G401 (cell line): ENCODE measurements at regions not wholly inside any gene's neighbourhood (a gene's known extent, or its start where the extent isn't known, plus 50 kb on each side); places are given as distances from the start of the nearest gene placed in this dataset.
"Not testable (repeated sequence)": the region's sequence is repeated elsewhere in the genome, so short reads cannot be mapped to it uniquely, and the experiment has no call there.

ENCODE experiments used
- DNase-seq: peaks from one replicate; pipeline ENCODE4 v3.0.0-alpha.2; 2015; ENCODE audit warnings: low spot score
- in situ Hi-C: cut with HindIII; loops from 2 replicates; pipeline ENCODE4 v1.10.0; 2016; ENCODE audit warnings: low sequenced_read_pairs, mixed read lengths

DNA sequence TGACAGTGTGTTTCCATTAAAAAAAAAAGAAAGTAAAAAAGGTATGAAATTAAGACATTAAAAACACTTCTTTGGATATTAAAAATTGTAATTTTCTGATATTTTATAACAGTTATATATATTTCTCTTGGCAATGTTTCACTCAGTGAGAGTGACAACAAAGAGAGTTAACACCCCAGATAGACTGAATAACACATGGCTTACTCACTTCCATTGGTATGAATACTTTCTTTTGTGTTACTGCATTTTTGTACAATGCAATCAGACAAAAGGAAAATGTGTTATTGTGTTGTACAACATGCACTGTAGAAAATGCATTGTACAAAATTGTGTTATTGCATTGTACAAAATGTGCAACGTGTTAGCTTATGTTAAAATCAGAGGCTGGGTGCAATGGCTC lies 676.6 kb upstream of the AMELY start:
- in situ Hi-C loops, DNase-seq: not testable (repeated sequence)

- in situ Hi-C loops: no loop called here
- no peak for DNase-seq
These were observed 651.0 kb upstream of the AMELY start for GRCh38 chrY:7562541-7562940.

DNA sequence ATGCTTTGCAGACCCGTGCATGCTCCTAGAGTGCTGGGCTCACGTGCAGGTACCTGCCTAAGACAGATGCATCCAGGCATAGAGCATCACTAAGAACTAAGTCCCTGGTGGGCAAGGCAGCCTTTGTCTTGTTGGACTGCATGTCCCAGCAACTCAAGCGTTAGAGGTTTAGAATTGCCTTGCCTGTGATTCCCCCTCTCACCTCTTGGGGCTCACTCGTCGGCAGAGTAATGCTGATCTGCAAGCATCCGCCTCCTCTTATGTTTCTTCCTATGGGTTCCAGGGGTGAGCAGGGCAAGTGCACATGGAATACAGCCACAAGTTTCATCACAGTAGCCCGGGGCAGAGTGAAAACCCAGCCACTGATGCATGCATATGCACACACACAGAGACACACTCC lies 646.1 kb upstream of the AMELY start:
- DNase-seq: no peak
- in situ Hi-C loops: no loop called here

GRCh38 chrY:7555006-7555405 lies 643.5 kb upstream of the AMELY start:
- in situ Hi-C loops: no loop called here
- DNase-seq: no peak

DNA sequence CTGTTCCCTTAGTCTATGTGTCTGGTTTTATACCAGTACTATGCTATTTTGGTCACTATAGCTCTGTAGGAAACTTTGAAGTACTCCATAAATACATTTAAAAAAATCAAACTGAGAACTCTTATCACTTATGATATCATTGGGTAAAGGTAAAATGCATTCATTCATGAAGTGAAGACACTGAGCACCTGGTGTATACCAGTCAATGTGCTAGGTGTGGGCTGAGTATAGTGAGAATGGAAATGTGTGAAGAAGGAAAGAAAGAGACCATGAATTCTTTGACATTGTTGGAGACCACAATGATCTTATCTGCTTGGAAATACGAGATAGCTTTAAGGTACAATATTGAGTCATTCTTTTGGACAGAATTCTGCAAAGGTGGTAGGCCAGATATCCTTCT lies 633.5 kb upstream of the AMELY start:
- in situ Hi-C loops: no loop called here
- DNase-seq: no peak

DNA sequence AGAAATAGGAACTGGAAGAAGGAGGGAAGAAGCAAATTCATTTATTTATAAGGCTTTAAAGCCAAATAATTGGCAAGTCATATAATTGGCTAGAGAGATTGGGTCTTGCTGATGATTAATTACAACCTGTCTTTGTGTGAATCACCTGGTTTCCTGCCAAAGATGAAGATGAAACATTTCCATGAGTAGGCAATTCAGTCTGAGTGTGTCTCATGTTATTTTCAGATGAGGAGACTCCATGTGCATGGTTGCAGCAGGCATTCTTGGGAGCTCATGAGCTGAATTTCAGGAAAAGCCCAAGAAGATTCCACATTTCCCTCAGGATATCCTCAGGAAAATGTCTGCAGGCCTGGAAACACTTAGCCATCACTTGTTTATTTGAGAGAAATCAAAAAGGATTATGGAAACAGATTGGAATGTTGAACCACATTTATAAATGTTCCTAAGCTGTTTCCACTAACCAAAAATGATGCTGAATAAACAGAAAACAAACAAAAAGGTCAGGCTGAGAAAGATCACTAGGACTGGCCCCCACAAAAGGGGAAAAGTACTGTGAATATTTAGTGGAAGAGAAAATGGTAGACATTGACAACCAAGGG lies 632.7 kb upstream of the AMELY start:
- in situ Hi-C loops: no loop called here
- DNase-seq: peak; percentile 70

- in situ Hi-C loops: no loop called here
These were observed 632.0 kb upstream of the AMELY start for GRCh38 chrY:7543506-7543905.

GRCh38 chrY:7542256-7542858 lies 630.8 kb upstream of the AMELY start:
- no peak for DNase-seq
- in situ Hi-C loops: no loop called here

More at GRCh38 chrY:7543506-7543905, 632.0 kb upstream of the AMELY start:
- no peak for DNase-seq

GRCh38 chrY:7529396-7529795 lies 617.8 kb upstream of the AMELY start:
- in situ Hi-C loops: no loop called here
- DNase-seq: no peak

- DNase-seq, in situ Hi-C loops: not testable (repeated sequence)
These were observed 616.0 kb upstream of the AMELY start for GRCh38 chrY:7527568-7527967.

DNA sequence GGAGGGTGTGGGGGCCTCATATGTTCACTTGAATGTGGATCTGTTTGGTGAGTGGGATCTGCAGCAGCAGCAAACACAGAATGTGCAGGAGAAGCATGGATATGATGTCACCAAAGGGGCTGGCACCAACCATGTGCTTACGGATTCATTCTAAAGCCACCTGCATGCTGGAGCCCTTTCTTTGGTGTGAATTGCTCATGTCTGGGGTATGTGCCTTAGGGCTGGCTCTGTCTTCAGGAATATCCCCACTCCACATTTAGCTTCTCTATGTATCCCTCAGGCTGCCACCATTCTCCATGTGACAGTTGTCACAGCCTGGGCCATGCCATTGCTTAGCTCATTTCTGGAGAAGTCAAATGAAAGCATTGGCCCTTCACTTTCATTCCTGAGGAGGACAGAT lies 606.8 kb upstream of the AMELY start:
- in situ Hi-C loops: no loop called here
- no peak for DNase-seq

DNA sequence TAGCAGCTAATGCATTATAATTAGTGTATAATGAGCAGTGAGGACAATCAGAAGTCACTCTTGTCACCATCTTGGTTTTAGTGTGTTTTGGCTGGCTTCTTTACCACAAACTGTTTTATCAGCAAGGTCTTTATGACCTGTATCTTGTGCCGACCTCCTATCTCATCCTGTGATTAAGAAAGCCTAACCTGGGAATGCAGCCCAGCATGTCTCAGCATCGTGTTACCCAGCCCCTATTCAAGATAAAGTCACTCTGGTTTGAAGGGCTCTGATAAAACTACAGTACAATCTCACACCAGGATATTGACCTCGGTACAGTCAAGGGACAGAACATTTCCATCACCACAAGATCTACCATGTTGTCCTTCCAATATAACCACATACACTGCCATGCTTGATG lies 604.7 kb upstream of the AMELY start:
- DNase-seq: no peak
- in situ Hi-C loops: no loop called here

DNA sequence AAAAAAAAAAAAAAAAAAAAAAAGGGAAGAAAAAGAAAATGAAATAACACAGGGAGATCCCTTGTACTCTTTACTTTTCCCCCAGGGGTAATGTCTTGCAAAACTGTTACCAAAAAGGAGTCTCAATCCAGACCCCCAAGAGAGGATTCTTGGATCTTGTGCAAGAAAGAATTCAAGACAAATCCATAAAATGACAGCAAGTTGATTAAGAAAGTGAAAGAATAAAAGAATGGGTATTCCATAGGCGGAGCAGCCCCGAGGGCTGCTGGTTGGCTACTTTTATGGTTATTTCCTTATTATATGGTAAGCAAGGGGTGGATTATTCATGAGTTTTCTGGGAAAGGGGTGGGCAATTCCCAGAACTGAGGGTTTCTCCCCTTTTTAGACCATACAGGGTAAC lies 604.3 kb upstream of the AMELY start:
- no peak for DNase-seq
- in situ Hi-C loops: no loop called here

DNA sequence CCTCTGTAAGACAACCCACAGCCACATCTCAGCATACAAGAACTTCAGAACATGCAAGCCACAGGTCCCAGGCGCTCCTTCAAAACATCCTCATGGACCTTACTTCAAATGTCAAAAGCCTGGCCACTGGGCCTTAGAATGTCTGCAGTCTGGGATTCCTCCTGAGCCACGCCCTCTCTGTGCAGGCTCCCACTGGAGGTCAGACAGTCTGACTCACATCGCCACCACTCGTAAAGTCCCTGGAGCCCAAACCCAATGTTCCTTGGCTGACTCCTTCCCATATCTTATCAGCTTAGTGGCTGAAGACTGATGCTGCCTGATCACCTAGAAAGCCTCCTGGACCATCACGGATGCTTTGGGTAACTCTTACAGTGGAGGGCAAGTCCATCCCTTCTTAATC lies 591.3 kb upstream of the AMELY start:
- DNase-seq: no peak
- in situ Hi-C loops: no loop called here

GRCh38 chrY:7501236-7501635 lies 589.7 kb upstream of the AMELY start:
- in situ Hi-C loops: no loop called here
- no peak for DNase-seq

DNA sequence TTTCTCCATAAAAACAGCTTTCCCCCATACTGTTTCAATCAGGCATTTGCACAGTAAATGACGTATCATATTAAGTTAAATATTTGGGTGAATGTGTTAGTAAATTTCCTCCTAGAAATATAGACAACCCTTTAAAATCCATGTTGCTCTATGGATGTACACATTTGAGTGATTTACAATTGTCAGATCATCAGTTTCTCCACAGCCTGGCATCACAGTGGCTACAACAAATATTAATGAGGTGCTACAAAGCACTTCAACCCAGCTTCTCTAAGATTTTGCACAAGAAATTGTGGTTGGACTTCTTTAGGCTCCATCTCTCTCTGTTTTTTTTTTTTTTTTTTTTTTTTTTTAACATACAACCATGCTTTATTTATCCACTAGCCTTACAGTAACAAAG lies 584.4 kb upstream of the AMELY start:
- DNase-seq: no peak
- in situ Hi-C loops: no loop called here

- DNase-seq: peak; percentile 66
- in situ Hi-C loops: not testable (repeated sequence)
These were observed 573.1 kb upstream of the AMELY start for GRCh38 chrY:7484455-7485285.

GRCh38 chrY:7471976-7472375 lies 560.4 kb upstream of the AMELY start:
- DNase-seq: no peak
- in situ Hi-C loops: no loop called here

DNA sequence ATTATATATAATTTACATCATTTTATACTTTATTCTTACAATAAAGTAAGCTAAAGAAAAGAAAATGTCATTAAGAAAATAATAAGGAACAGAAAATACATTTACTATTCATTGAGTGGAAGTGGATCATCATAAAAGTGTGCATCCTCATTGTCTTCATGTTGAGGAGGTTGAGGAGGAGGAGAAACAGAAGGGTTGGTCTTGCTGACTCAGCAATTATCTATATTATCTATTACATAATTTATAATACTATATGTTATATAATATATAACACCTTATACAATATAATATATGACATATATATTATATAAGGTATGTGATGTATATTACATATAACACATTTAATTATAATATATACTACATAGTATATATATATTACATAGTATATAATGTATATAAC lies 558.5 kb upstream of the AMELY start:
- in situ Hi-C loops: no loop called here
- DNase-seq: no peak

DNA sequence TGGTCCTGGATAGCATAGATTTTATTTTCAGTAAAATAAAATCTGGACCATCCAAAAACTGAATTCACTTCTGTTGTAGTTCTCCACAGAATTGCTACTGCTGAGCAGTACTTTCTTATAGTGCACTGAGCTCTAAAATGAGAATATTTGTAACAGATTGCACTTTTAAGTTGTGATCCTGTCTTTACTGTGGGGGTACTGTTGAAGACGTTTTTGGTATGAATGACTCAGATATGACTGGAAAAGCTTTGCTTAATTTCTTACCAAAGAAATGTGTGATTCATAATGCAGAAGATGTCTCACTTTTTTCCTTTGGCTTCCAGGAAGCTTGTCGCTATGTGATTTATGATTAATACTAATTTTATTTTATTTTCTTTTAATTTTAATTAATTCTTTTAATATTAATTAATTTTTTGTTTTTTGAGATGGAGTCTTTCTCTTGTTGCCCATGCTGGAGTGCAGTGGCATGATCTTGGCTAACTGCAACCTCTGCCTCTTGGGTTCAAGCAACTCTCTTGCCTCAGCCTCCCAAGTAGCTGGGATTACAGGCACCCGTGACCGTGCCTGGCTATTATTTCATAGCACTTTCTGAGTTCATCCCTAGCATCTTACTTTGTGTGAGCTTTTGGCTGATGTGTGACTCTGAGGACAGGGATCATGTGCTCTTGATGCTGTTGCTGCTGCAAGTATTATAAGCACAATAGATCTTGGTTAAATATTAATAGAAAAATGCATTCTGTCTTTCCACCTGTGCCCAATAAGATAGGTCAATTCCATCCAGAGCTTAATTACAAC lies 557.6 kb upstream of the AMELY start:
- no peak for DNase-seq
- in situ Hi-C loops: no loop called here
